Thyroid gland (tissue), 4 donors: ENCODE measurements at regions not wholly inside any gene's neighbourhood (a gene's known extent, or its start where the extent isn't known, plus 50 kb on each side); places are given as distances from the start of the nearest gene placed in this dataset.

Experiments
- CTCF ChIP-seq, 6 experiments: fragments of 200-600 bp in 3 of 6; fragments of 450-650 bp in 3 of 6; sonication (generic) in 3 of 6; IDR thresholded peaks; one replicate each; pipeline ENCODE4 v1.5.1; 2016 to 2019; ENCODE audit warnings: antibody characterized with exemption in 6 of 6, mild to moderate bottlenecking in 2 of 6, inconsistent platforms in 1 of 6, moderate library complexity in 1 of 6
- POLR2A ChIP-seq, 2 donors: fragments of 450-650 bp; IDR thresholded peaks; one replicate each; pipeline ENCODE4 v1.6.1; 2017; ENCODE audit warnings: antibody characterized with exemption in 2 of 2, mild to moderate bottlenecking in 2 of 2, moderate library complexity in 1 of 2

- no peak for TF ChIP-seq CTCF (IDR thresholded peaks at IDR 0.05)
- TF ChIP-seq POLR2A (IDR thresholded peaks at IDR 0.05) = no peak
Observed at GRCh38 chr10:62562101-62562500, 187.9 kb downstream of the ZNF365 start.
